Activated CD4-positive, alpha-beta T cell treated with anti-CD3 and anti-CD28 coated beads, Interleukin-2, amount 50 U/mL, for 4 hours (primary cell): ENCODE measurements at regions not wholly inside any gene's neighbourhood (a gene's known extent, or its start where the extent isn't known, plus 50 kb on each side); places are given as distances from the start of the nearest gene placed in this dataset.
"Not testable (repeated sequence)": the region's sequence is repeated elsewhere in the genome, so short reads cannot be mapped to it uniquely, and the experiment has no call there.

ENCODE experiments used
- DNase-seq, 2 experiments: peaks; one replicate each; pipeline ENCODE4 v3.0.0-alpha.2; 2020

GRCh38 chr2:41334159-41334558 lies 713.7 kb upstream of the PKDCC start:
- no peak for DNase-seq

GRCh38 chr2:41335573-41335972 lies 712.2 kb upstream of the PKDCC start:
- not testable (repeated sequence) for DNase-seq

DNA sequence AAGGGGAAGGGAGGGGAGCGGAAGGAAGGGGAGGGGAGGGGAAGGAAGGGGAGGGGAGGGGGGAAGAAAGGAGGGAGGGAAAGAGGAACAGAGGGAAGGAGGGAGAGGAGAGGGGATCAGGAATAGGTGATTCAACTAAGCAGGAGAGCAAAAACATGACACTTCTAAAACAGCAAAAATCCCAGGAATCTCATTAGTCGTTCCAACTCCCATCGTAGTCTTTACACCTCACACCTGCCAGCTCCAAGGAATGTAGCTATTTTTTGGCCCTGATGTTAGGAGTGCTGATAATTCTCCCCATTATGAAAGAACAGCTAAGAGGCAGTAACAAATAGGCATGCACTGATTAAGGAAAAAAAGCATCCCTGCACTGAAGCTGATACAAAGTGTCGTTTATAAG lies 709.9 kb upstream of the PKDCC start:
- DNase-seq, result no peak

DNA sequence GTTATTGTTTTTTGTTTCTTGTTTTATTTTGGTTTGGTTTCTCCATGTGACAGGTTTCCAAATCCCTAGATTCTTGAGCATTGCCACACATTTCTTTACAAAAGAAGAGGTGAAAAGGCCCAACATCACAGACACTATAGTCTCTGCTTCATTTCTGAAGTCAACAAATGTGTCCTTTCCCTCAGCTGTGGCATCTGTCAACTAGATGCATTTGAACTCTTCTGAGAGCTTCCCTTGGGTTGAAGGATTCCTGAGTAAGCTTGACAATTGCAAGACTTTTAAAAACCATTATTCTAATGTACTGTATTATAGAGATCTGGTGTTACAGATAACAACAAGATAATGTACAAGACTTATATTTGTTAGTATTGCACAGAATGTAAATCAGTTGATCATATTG lies 703.3 kb upstream of the PKDCC start:
- DNase-seq, result no peak

GRCh38 chr2:41353060-41353459 lies 694.8 kb upstream of the PKDCC start:
- no peak for DNase-seq

DNA sequence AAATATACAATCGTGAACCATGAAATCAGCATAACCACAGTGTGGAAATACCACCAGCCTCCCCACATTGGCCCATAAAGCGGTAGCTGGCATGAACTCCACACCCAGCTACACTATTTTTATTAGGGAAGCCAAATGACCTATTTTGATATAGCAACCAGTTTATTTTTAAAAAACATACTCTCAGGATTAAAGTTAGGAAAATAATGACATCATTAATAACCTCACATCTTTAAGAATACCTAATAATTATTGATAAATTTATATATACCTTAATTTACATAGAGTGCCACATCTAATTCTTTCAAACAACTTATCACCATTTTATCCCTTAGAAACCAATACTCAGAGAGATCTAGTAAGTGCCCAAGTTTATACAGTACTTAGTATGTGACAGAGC lies 692.0 kb upstream of the PKDCC start:
- no peak for DNase-seq

DNA sequence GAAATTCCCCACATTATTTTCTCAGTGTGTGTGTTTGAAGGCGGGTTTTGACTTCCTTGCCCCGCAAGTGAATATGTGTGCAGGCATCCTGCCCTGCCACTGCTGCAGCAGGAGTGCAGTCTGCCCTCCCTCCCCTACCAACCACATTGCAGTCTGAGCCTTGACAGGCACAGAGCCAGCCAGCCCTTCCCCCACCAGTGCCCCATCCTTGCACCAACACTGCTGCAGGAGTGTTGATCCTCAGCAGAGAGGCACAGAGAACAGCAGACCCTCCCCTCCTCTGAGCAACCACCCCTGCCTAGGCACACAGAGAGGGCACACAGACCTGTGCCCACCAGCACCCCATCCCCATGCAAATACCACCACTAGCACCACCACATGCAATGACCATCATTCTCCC lies 683.0 kb upstream of the PKDCC start:
- DNase-seq, result no peak

- no peak for DNase-seq
Measured at GRCh38 chr2:41375901-41376300, 671.9 kb upstream of the PKDCC start.

GRCh38 chr2:41377837-41378236 lies 670.0 kb upstream of the PKDCC start:
- DNase-seq, result no peak

DNA sequence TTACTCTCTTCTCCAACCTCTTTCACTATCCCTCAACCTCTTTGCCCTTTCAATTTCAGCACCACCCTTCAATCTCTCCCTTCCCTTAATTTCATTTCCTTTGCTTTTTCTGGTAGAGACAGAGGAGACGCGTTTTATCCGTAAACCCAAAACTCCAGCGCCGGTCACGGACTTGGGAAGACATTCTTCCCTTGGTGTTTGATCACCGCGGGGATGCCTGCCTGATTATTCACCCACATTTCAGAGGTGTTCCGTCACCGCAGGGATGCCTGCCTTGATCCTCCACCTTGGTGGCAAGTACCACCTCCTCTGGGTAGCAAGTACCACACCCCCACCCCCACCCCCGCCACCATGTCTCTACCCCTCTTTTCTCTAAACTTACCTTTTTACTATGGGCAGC lies 669.4 kb upstream of the PKDCC start:
- DNase-seq, result no peak

DNA sequence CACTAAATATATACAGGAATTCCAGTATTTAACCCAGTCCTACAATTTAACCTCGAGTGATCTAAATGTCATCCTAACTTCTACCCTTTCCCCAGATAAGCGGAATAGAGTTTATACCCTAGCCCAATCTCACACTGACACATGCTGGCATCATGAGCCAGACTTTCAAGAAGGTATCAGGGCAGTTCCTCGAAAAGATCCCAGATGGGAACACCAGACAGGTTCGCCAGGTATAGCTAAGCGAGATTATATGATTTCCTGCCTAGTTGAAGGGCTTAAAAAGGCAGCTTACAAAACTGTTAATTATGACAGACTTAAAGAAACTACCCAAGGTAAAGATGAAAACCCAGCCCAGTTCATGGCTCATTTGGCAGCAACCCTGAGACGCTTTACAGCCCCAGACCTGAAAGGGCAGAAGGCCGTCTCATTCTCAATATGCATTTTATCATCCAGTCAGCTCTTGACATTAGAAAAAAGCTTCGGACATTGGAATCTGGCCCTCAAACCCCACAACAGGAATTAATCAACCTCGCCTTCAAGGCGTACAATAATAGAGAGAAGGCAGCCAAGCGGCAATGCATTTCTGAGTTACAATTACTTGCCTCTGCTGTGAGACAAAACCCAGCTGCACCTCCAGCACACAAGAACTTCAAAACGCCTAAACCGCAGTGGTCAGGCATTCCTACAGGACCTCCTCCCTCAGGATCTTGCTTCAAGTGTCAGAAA lies 668.2 kb upstream of the PKDCC start:
- DNase-seq, result no peak

DNA sequence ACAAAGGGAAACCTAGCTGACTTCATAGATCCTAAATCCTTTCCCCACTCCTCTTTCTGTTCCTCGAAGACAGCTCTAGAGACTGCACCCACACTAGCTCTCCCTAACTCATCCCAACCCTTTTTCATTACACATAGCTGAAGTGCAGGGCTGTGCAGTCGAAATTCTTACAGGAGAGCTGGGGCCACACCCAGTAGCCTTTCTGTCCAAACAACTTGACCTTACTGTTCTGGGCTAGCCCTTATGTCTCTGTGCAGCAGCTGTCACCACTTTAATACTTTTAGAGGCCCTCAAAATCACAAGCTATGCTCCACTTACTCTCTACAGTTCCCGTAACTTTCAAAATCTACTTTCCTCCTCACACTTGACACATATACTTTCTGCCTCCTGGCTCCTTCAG lies 666.1 kb upstream of the PKDCC start:
- no peak for DNase-seq

GRCh38 chr2:41387519-41387918 lies 660.3 kb upstream of the PKDCC start:
- DNase-seq, result no peak

- no peak for DNase-seq
Measured at GRCh38 chr2:41393621-41394020, 654.2 kb upstream of the PKDCC start.

DNA sequence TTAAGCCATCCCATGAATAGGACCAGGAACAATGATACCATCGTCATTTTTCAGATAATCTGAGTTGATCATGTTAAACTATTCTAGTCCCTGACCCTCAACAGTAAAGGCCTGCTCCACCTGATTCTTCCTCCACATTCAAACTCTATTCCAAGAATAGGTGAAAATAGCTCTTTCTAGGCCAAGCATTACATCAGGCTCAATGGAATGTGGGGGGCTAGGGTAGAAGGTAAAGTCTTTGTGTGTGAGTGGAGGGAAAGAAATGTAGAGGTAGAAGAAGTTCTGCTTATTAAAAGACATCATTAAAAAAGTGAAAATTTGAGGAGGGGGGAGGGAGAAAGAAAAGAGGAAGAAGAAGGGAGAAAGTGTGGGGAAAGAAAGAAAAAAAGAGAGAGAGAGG lies 653.3 kb upstream of the PKDCC start:
- no peak for DNase-seq

DNA sequence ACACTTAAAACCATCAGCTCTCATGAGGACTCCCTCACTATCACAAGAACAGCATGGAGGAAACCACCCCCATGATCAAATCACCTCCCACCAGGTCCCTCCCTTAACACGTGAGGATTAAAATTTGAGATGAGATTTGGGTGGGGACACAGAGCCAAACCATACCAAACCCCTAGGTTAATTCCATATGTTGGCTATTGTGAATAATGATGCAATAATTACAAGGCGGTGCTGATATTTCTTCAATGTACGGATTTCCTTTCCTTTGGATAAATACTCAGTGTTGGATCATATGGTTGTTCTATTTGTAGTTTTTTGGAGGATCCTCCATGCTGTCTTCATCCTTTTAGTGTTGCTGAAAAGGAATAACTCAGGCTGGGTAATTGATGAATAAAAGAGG lies 652.1 kb upstream of the PKDCC start:
- no peak for DNase-seq

- DNase-seq, result no peak
Measured at GRCh38 chr2:41399437-41400087, 648.3 kb upstream of the PKDCC start.

DNA sequence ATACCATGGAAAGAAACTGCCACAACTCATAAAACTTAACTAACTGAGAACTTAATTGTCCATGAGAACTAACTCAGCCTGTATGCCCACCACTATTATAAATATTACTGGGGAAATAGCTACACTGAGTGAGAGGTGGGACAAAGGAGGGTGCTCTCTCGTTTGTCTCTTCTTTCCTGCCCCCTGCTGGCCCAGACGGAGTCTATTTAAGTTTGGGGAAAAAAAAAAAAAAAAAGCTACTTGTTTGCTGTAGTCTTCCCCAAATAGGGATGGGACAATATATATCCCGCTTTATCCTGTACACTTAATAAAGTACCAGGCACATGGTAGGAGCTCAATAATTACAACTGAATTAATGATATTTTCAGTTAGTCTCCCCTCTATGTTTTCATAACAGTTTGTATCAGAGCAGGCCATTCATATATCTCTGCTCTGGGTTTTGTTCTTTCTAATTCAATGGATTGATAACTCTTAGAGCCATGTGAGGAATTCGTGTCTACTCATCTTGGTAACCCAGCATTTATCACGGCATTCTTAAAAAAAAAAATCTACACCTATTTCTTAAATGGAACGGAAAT lies 647.6 kb upstream of the PKDCC start:
- DNase-seq, result no peak

- no peak for DNase-seq
Measured at GRCh38 chr2:41405441-41405840, 642.4 kb upstream of the PKDCC start.

DNA sequence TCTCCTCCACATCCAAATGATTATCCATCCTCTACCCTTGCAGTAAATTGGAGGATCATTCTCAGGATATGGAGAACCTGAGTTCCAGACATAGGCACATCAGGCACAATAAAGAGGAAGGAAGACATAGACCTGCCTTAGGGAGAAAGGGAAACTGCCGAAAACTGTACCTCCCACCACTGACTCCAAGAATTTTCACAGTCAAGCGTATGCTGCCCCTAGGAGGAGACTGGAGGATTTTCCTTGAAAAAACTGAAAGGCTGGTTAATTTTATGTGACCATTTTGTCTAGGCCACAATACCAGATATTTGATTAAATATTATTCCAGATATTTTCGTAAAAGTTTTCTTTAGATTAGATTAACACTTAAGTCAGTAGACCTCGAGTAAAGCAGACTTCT lies 638.5 kb upstream of the PKDCC start:
- no peak for DNase-seq

GRCh38 chr2:41410011-41410410 lies 637.8 kb upstream of the PKDCC start:
- DNase-seq, result no peak

DNA sequence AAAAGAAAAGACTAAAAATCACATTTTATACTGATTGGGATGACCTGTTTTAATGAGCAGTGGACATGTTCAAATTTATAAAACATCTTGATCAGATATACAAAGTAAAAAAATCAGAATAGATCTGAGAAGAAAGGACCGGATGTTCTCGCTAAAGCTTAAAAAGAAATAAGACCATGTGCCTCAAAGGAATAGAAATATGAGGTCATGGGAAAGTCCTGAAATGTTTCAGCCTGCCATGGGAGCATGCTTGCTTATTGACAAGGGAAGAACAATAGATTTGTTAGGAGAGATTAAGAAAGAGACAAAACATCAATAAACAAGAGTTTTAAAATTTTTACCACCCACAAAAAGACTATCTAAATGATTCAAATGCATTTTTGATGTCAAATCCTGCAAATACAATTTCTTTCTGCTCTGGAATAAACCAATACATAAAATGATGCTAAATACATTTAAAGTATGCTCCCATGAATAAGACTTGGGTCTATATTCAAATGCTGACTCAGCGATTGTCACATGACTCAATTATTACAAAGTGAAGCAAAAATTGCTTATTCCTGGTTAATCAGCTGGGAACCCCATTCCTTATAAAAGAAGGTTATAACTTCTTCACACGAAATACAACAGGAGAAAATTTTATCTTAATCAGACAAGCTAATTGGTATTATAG lies 633.9 kb upstream of the PKDCC start:
- DNase-seq, result no peak

DNA sequence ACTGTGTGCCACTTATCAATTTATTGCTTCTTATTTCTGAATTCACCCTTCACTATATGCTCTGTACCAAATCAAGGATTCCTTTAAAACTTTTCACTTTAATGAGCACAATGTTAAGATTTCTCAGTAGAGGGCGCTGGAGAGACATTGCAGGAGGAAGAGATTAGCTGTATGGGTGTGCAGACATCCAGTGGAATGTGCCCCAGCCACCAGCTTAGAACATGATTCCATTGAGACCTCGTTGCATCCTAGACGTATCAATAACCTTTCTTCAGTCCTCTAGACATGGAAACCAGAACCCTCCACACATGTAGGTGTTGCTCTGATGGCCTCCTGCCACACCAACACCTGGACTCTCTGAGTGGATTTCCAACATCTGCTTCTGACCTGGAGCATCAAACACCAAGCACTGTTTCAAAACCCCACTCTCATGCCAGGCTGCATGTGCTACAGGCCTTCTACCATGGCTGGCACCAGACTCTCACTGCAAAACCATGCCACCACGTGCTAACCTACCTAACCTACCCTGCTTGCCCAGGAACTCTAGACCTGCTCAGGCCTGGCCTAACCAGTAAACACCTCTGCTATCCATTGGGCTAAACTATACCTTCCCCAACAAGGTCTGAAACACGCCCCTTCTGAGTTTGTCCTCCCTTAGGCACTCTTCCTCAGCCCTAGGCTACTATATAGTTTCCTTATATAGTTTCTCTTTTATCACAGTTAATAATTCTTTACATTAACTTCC lies 633.2 kb upstream of the PKDCC start:
- no peak for DNase-seq
